H9 (cell line): ENCODE measurements at regions not wholly inside any gene's neighbourhood (a gene's known extent, or its start where the extent isn't known, plus 50 kb on each side); places are given as distances from the start of the nearest gene placed in this dataset.

Source experiments
- DNase-seq: peaks from one replicate; pipeline ENCODE4 v3.0.0-alpha.2; 2017
- H2AFZ ChIP-seq: one replicate; pipeline ENCODE4 v1.6.1; 2013; ENCODE audit warnings: mild to moderate bottlenecking, low read length, control low read depth, moderate library complexity
- H2AK5ac ChIP-seq: 2 replicates; pipeline ENCODE4 v1.6.1; 2013; ENCODE audit warnings: low read length, control low read depth, mixed read lengths; ENCODE audit not compliant: insufficient read length
- H2BK120ac ChIP-seq: one replicate; pipeline ENCODE4 v1.6.1; 2013; ENCODE audit warnings: low read depth, mild to moderate bottlenecking, low read length, control low read depth, inconsistent platforms; ENCODE audit not compliant: poor library complexity, severe bottlenecking
- H2BK12ac ChIP-seq: 2 replicates; pipeline ENCODE4 v1.6.1; 2013; ENCODE audit warnings: low read length, control low read depth, mixed read lengths, low read depth; ENCODE audit not compliant: insufficient read length
- H2BK15ac ChIP-seq: 2 replicates; pipeline ENCODE4 v1.6.1; 2013; ENCODE audit warnings: low read depth, low read length, control low read depth
- H2BK20ac ChIP-seq: one replicate; pipeline ENCODE4 v1.6.1; 2013; ENCODE audit warnings: low read depth, mild to moderate bottlenecking, low read length, control low read depth, inconsistent platforms; ENCODE audit not compliant: poor library complexity, severe bottlenecking
- H2BK5ac ChIP-seq: 2 replicates; pipeline ENCODE4 v1.6.1; 2013; ENCODE audit warnings: low read length, control low read depth, mixed read lengths; ENCODE audit not compliant: insufficient read length
- H3K14ac ChIP-seq: 2 replicates; pipeline ENCODE4 v1.6.1; 2013; ENCODE audit warnings: low read length, control low read depth; ENCODE audit not compliant: insufficient read depth
- H3K18ac ChIP-seq: 2 replicates; pipeline ENCODE4 v1.6.1; 2013; ENCODE audit warnings: low read depth, mild to moderate bottlenecking, mixed read lengths, low read length, control low read depth; ENCODE audit not compliant: insufficient read length
- H3K23ac ChIP-seq: 2 replicates; pipeline ENCODE4 v1.6.1; 2013; ENCODE audit warnings: low read length, control low read depth, mixed read lengths, low read depth; ENCODE audit not compliant: insufficient read length
- H3K23me2 ChIP-seq: 2 replicates; pipeline ENCODE4 v1.6.1; 2013; ENCODE audit warnings: low read depth, mild to moderate bottlenecking, mixed read lengths, low read length, control low read depth; ENCODE audit not compliant: insufficient read length, poor library complexity, severe bottlenecking
- H3K27ac ChIP-seq: 2 replicates; pipeline ENCODE4 v1.5.1; 2013; ENCODE audit warnings: low read length, control low read depth, mixed read lengths, low read depth; ENCODE audit not compliant: insufficient read length
- H3K27me3 ChIP-seq: 2 replicates; pipeline ENCODE4 v1.6.1; 2013; ENCODE audit warnings: low read length, control low read depth, inconsistent platforms; ENCODE audit not compliant: insufficient read depth
- H3K4ac ChIP-seq: 2 replicates; pipeline ENCODE4 v1.6.1; 2013; ENCODE audit warnings: low read depth, mild to moderate bottlenecking, control low read depth, inconsistent platforms, low read length, moderate library complexity
- H3K4me1 ChIP-seq: 2 replicates; pipeline ENCODE4 v1.6.1; 2013; ENCODE audit warnings: low read length, control low read depth, inconsistent platforms; ENCODE audit not compliant: insufficient read depth
- H3K4me2 ChIP-seq: 2 replicates; pipeline ENCODE4 v1.6.1; 2013; ENCODE audit warnings: low read length, control low read depth, mixed read lengths; ENCODE audit not compliant: insufficient read length, insufficient read depth
- H3K56ac ChIP-seq: 2 replicates; pipeline ENCODE4 v1.6.1; 2013; ENCODE audit warnings: low read depth, mild to moderate bottlenecking, mixed read lengths, low read length, control low read depth; ENCODE audit not compliant: insufficient read length
- H3K79me1 ChIP-seq: 2 replicates; pipeline ENCODE4 v1.6.1; 2013; ENCODE audit warnings: low read depth, mild to moderate bottlenecking, moderate library complexity, low read length, control low read depth, inconsistent platforms; ENCODE audit not compliant: insufficient read depth, poor library complexity, severe bottlenecking
- H3K79me2 ChIP-seq: 2 replicates; pipeline ENCODE4 v1.6.1; 2013; ENCODE audit warnings: low read length, control low read depth, inconsistent platforms; ENCODE audit not compliant: insufficient read depth
- H3K9ac ChIP-seq: 2 replicates; pipeline ENCODE4 v1.6.1; 2013; ENCODE audit warnings: low read length, control low read depth, mixed read lengths; ENCODE audit not compliant: insufficient read length; ENCODE audit errors: extremely low read depth
- H3K9me3 ChIP-seq: one replicate; pipeline ENCODE4 v1.6.1; 2013; ENCODE audit warnings: low read depth, low read length, inconsistent platforms; ENCODE audit not compliant: control insufficient read depth
- H3T11ph ChIP-seq: one replicate; pipeline ENCODE4 v1.6.1; 2013; ENCODE audit warnings: mild to moderate bottlenecking, low read length, control low read depth, inconsistent platforms
- H4K20me1 ChIP-seq: one replicate; pipeline ENCODE4 v1.6.1; 2013; ENCODE audit not compliant: control insufficient read depth, insufficient read length, insufficient read depth
- H4K5ac ChIP-seq: 2 replicates; pipeline ENCODE4 v1.6.1; 2013; ENCODE audit warnings: low read depth, mild to moderate bottlenecking, mixed read lengths, low read length, control low read depth; ENCODE audit not compliant: insufficient read length
- H4K8ac ChIP-seq: replicated peaks from 2 replicates; pipeline ENCODE4 v1.6.1; 2013; ENCODE audit warnings: low read length, control low read depth, mixed read lengths, low read depth; ENCODE audit not compliant: insufficient read length
- H4K91ac ChIP-seq: 2 replicates; pipeline ENCODE4 v1.6.1; 2013; ENCODE audit warnings: low read depth, mild to moderate bottlenecking, moderate library complexity, mixed read lengths, low read length, control low read depth; ENCODE audit not compliant: insufficient read length
- H3K27ac Mint-ChIP-seq, 3 experiments: 2 replicates in 2 of 3; 3 replicates in 1 of 3; pipeline ENCODE4 v1.8.0; 2020 to 2021; ENCODE audit warnings: mixed read lengths in 3 of 3, mild to moderate bottlenecking in 1 of 3, moderate library complexity in 1 of 3
- H3K27me3 Mint-ChIP-seq: 2 replicates; pipeline ENCODE4 v1.8.0; 2021; ENCODE audit warnings: low read depth, mild to moderate bottlenecking, moderate library complexity, mixed read lengths
- H3K36me3 Mint-ChIP-seq, 3 experiments: 2 replicates in 2 of 3; 3 replicates in 1 of 3; pipeline ENCODE4 v1.8.0; 2020 to 2021; ENCODE audit warnings: low read depth in 3 of 3, mixed read lengths in 3 of 3; ENCODE audit not compliant: insufficient read depth in 1 of 3
- H3K4me1 Mint-ChIP-seq, 2 experiments: 2 replicates each; pipeline ENCODE4 v1.8.0; 2020; ENCODE audit warnings: mixed read lengths in 2 of 2
- H3K4me3 Mint-ChIP-seq, 2 experiments: 2 replicates in 1 of 2; 3 replicates in 1 of 2; pipeline ENCODE4 v1.8.0; 2020 to 2021; ENCODE audit warnings: mild to moderate bottlenecking in 2 of 2, mixed read lengths in 2 of 2, moderate library complexity in 1 of 2
- H3K9me3 Mint-ChIP-seq, 2 experiments: 2 replicates in 1 of 2; 3 replicates in 1 of 2; pipeline ENCODE4 v1.8.0; 2020; ENCODE audit warnings: mild to moderate bottlenecking in 2 of 2, mixed read lengths in 2 of 2, moderate library complexity in 1 of 2
- WGBS: extraction: QIAGEN DNeasy Blood & Tissue Kit; methylation state at CpG from one replicate; pipeline ENCODE4 v1.1.7; 2013; ENCODE audit warnings: missing lambda C conversion rate, low lambda C conversion rate, mixed read lengths; ENCODE audit not compliant: insufficient read length; ENCODE audit errors: extremely low coverage; 5-methylcytosine and 5-hydroxymethylcytosine counted together
- TF ChIP-seq, protein P1 (sequence below): fragments of 200-600 bp; sonication (generic); conservative IDR thresholded peaks from 3 replicates; pipeline ENCODE4 v1.8.0; 2021; ENCODE audit warnings: antibody characterized with exemption, mild to moderate bottlenecking

- no peak overlapping the region for H2BK120ac ChIP-seq
- H3K27me3 ChIP-seq = no peaks in the 10 kb centered on the region
- no peak overlapping the region for H2BK5ac ChIP-seq
- no peak overlapping the region for H3T11ph ChIP-seq
- no peak overlapping the region for H4K5ac ChIP-seq
- H2AK5ac ChIP-seq = no peak overlapping the region
- peaks cover 4% of the 10 kb centered on the region for H3K27me3 Mint-ChIP-seq
- no peak overlapping the region for H4K8ac ChIP-seq
- no peak overlapping the region for H4K91ac ChIP-seq
- H3K79me2 ChIP-seq = no peaks in the 10 kb centered on the region
- H2BK12ac ChIP-seq = no peak overlapping the region
- H2AFZ ChIP-seq = no peak overlapping the region
- H3K23ac ChIP-seq = no peak overlapping the region
- no peaks in the 10 kb centered on the region for H3K79me1 ChIP-seq
- no peak overlapping the region for H2BK15ac ChIP-seq
- no peak overlapping the region for H3K56ac ChIP-seq
- no peak for DNase-seq
- H3K9me3 Mint-ChIP-seq = peaks cover 77 to 94% of the 10 kb centered on the region in 2 experiments
- no peaks in the 10 kb centered on the region for H3K23me2 ChIP-seq
- H3K4ac ChIP-seq = no peak overlapping the region
- no peak overlapping the region for H3K9ac ChIP-seq
- H3K18ac ChIP-seq = no peak overlapping the region
- H3K4me2 ChIP-seq = no peak overlapping the region
- no peak overlapping the region for H3K27ac Mint-ChIP-seq
- H4K20me1 ChIP-seq = no peaks in the 10 kb centered on the region
- H3K4me1 Mint-ChIP-seq = no peaks in the 10 kb centered on the region
- peaks cover 78% of the 10 kb centered on the region for H3K9me3 ChIP-seq
- H3K4me3 Mint-ChIP-seq = no peak overlapping the region
- no peaks in the 10 kb centered on the region for H3K4me1 ChIP-seq
- H3K36me3 Mint-ChIP-seq = peaks cover 0 to 40% (median 5%) of the 10 kb centered on the region in 3 experiments; a peak in 6 of 7 replicates
- no CpG with 5 or more reads among the region's 6 CpGs for WGBS
- H2BK20ac ChIP-seq = no peak overlapping the region
- H3K14ac ChIP-seq = no peak overlapping the region
- no peak overlapping the region for H3K27ac ChIP-seq
- TF ChIP-seq, protein P1, sequence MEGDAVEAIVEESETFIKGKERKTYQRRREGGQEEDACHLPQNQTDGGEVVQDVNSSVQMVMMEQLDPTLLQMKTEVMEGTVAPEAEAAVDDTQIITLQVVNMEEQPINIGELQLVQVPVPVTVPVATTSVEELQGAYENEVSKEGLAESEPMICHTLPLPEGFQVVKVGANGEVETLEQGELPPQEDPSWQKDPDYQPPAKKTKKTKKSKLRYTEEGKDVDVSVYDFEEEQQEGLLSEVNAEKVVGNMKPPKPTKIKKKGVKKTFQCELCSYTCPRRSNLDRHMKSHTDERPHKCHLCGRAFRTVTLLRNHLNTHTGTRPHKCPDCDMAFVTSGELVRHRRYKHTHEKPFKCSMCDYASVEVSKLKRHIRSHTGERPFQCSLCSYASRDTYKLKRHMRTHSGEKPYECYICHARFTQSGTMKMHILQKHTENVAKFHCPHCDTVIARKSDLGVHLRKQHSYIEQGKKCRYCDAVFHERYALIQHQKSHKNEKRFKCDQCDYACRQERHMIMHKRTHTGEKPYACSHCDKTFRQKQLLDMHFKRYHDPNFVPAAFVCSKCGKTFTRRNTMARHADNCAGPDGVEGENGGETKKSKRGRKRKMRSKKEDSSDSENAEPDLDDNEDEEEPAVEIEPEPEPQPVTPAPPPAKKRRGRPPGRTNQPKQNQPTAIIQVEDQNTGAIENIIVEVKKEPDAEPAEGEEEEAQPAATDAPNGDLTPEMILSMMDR = no peak
Measured at GRCh38 chr22:47474464-47474863, 712.0 kb downstream of the TBC1D22A start.
